WERI-Rb-1 (cell line): ENCODE measurements at regions not wholly inside any gene's neighbourhood (a gene's known extent, or its start where the extent isn't known, plus 50 kb on each side); places are given as distances from the start of the nearest gene placed in this dataset.
A peak's percentile ranks its signal among the peaks of the same experiment; 100 is the strongest.

ENCODE experiments used
- DNase-seq: peaks from one replicate; pipeline ENCODE4 v3.0.0-alpha.2; 2020
- H3K27ac ChIP-seq: fragments of 250-450 bp; sonication (Bioruptor Pico); 2 replicates; pipeline ENCODE4 v1.5.1; 2020; ENCODE audit warnings: mild to moderate bottlenecking, moderate library complexity
- H3K27me3 ChIP-seq: fragments of 250-450 bp; sonication (Bioruptor Pico); 2 replicates; pipeline ENCODE4 v1.5.1; 2021; ENCODE audit warnings: mild to moderate bottlenecking, low read depth, moderate library complexity; ENCODE audit not compliant: insufficient read depth, severe bottlenecking
- H3K36me3 ChIP-seq: fragments of 250-450 bp; sonication (Bioruptor Pico); 2 replicates; pipeline ENCODE4 v1.5.1; 2020; ENCODE audit warnings: mild to moderate bottlenecking, moderate library complexity
- H3K4me3 ChIP-seq: 2 replicates; pipeline ENCODE4 v1.5.1; 2011; ENCODE audit warnings: low read depth, mild to moderate bottlenecking, control low read depth, low read length
- H3K9me3 ChIP-seq: fragments of 250-450 bp; sonication (Bioruptor Pico); 2 replicates; pipeline ENCODE4 v1.5.1; 2021; ENCODE audit warnings: mild to moderate bottlenecking, moderate library complexity; ENCODE audit not compliant: severe bottlenecking
- TF ChIP-seq, protein P1 (sequence below): IDR thresholded peaks from 2 replicates; pipeline ENCODE4 v1.5.1; 2011; ENCODE audit warnings: low read depth, mild to moderate bottlenecking, control low read depth, inconsistent platforms, low read length

DNA sequence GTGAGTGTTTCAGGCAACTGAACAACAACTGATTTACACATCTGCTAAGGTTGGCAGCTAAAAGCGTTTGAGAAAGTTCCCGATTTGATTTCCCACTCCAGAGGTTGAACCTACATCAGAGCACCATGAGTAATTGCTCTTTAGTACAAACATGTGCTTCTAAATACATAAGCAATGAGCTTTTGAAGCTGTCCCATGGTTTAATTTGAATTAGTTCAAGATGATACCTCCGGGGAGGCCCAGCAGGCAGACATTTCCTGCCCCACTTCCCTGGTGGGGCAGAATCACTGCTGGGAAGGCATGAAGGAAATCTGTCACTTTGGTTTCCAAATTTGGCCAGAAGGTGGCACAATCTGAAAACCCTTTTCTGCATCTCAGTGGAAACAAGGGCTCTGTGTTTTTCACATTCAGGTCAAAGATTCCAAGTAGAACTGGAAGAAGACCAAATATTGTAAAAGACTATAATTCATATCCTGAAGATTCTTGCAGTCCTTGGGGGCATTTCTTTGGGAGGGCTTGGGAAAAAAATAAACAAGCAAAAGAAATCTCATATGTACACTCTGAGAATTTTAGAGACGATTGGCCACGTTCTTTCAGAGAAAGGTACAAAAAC, 176.2 kb upstream of the FAM20A start:
- H3K9me3 ChIP-seq: no peaks in the 10 kb centered on the region
- peak; percentile 56 for DNase-seq
- no peaks in the 10 kb centered on the region for H3K36me3 ChIP-seq
- H3K27ac ChIP-seq: no peak overlapping the region
- TF ChIP-seq, protein P1, sequence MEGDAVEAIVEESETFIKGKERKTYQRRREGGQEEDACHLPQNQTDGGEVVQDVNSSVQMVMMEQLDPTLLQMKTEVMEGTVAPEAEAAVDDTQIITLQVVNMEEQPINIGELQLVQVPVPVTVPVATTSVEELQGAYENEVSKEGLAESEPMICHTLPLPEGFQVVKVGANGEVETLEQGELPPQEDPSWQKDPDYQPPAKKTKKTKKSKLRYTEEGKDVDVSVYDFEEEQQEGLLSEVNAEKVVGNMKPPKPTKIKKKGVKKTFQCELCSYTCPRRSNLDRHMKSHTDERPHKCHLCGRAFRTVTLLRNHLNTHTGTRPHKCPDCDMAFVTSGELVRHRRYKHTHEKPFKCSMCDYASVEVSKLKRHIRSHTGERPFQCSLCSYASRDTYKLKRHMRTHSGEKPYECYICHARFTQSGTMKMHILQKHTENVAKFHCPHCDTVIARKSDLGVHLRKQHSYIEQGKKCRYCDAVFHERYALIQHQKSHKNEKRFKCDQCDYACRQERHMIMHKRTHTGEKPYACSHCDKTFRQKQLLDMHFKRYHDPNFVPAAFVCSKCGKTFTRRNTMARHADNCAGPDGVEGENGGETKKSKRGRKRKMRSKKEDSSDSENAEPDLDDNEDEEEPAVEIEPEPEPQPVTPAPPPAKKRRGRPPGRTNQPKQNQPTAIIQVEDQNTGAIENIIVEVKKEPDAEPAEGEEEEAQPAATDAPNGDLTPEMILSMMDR: peak; percentile 77
- H3K27me3 ChIP-seq: no peaks in the 10 kb centered on the region
- no peak overlapping the region for H3K4me3 ChIP-seq

DNA sequence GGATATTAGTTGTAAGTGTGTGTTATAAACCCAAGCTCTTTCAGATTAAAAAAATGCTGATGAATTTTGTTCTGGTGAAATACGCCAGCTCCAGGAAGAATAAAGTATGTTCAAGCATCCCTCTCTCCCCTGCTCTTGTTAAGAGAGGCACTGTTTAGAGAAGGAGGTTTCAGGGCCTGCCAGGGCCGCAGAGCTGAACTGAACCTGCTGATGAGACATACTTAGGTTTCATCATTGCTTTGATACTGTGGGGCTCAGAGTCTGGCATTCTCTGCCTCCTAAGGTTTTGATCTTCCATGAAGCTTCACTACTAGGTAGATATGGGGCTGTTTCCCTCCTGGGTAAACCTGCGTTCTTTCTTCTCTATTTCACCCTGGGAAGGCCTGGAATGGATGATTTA, 175.3 kb upstream of the FAM20A start:
- H3K36me3 ChIP-seq: no peaks in the 10 kb centered on the region
- no peak for DNase-seq
- no peak overlapping the region for H3K4me3 ChIP-seq
- H3K27ac ChIP-seq: no peak overlapping the region
- TF ChIP-seq, protein P1: no peak
- H3K9me3 ChIP-seq: no peaks in the 10 kb centered on the region
- H3K27me3 ChIP-seq: no peaks in the 10 kb centered on the region

DNA sequence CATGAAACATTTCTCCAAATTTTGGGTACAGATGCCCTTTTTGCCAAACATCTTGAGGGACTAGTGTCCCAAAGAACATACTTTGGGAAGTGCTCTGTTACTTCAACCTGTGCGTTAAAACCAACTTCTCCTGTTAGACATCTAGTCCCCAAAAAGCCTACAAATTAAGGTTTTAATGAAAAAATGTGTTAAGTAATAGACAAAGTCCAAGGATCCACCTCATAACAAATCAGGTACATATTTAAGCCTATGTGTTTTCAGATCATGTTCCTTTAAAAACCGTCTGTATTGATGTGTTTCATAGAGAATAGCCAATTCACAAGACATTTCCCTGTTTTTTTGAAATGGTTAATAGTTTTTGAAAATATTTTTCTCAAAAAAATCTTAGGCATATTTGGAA, 174.8 kb upstream of the FAM20A start:
- Histone ChIP-seq H3K36me3 (no peaks in the 10 kb centered on the region), H3K27me3 (no peaks in the 10 kb centered on the region), H3K9me3 (no peaks in the 10 kb centered on the region), H3K4me3 (no peak overlapping the region), H3K27ac (no peak overlapping the region)
- no peak for DNase-seq
- TF ChIP-seq, protein P1: no peak

DNA sequence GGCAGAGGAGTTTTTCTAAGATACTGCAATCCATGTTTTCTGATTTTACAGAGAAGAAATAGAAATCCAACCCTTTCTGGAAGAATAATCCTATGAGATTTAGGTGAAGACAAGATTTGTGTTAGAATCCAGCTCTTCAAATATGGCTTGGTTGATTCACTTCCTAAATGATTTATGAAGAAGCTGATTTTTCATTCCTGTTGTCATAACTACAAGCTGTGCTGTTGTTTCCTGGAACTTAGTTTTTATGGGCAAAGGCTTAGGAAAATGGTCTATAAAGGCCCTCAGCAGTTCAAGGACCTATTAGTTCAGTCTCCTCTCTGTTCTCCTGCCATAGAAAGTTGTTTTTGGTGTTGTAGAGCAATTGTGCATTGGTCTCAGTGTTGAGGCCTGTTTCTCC, 174.2 kb upstream of the FAM20A start:
- no peaks in the 10 kb centered on the region for H3K27me3 ChIP-seq
- TF ChIP-seq, protein P1: no peak
- no peak overlapping the region for H3K4me3 ChIP-seq
- H3K36me3 ChIP-seq: no peaks in the 10 kb centered on the region
- DNase-seq: no peak
- H3K27ac ChIP-seq: no peak overlapping the region
- H3K9me3 ChIP-seq: no peaks in the 10 kb centered on the region

- TF ChIP-seq, protein P1: peak; percentile 63
- H3K27ac ChIP-seq: no peak overlapping the region
- DNase-seq: no peak
- H3K27me3 ChIP-seq: no peaks in the 10 kb centered on the region
- no peak overlapping the region for H3K4me3 ChIP-seq
- H3K36me3 ChIP-seq: no peaks in the 10 kb centered on the region
- H3K9me3 ChIP-seq: no peaks in the 10 kb centered on the region
These were observed 170.8 kb upstream of the FAM20A start for GRCh38 chr17:68771867-68772515.

DNA sequence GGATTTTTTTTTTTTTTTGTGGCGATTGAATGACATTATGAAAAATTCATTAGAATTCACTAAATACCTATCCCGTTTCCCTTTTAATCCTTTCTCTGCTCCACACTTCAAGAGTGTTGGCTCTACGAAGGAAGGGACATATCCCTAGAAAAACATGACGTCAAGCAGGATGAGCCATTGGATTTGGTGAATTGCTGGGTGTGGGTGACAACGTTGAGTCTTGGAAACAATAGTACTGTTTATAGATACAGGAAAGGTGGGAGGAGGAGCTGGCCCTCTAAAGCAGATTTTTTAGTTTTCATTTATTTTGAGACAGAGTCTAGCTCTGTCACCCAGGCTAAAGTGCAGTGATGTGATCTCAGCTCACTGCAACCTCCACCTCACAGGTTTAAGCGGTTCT, 167.6 kb upstream of the FAM20A start:
- TF ChIP-seq, protein P1: no peak
- H3K9me3 ChIP-seq: no peaks in the 10 kb centered on the region
- H3K27ac ChIP-seq: no peak overlapping the region
- no peak for DNase-seq
- H3K36me3 ChIP-seq: no peaks in the 10 kb centered on the region
- H3K27me3 ChIP-seq: no peaks in the 10 kb centered on the region
- H3K4me3 ChIP-seq: no peak overlapping the region
